ENCODE measurements at regions not wholly inside any gene's neighbourhood (a gene's known extent, or its start where the extent isn't known, plus 50 kb on each side); places are given as distances from the start of the nearest gene placed in this dataset.

DNA sequence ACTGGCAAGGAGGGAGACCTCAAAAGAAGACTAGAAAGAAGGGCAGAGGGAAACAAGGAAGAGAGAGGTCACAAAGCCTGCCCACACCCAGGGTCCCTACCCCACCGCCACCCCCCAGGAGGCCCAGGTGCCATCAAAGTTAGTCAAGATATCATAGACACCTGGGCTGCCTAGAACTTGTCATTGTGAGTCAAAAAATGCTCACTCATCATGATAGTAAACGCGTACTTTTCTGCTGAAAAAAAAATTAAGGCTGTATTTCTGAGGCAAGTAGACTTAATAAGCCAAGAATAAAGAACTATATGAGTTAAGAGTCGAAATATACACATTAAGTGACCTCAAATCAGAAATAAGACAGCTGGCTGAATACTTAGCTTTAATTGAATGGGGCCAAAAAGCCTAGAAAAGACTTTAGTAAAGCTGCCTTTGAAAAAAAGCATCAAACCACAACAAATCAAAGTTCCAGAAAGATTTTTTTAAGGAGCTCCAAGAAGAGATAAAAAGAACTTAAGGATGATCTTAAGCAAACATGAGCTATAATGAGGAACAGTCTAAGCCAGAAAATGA is 415.5 kb upstream of the PPP2R3A start:
- no peak for TF ChIP-seq POLR2A (IDR thresholded peaks at IDR 0.05)
- TF ChIP-seq, protein P1, sequence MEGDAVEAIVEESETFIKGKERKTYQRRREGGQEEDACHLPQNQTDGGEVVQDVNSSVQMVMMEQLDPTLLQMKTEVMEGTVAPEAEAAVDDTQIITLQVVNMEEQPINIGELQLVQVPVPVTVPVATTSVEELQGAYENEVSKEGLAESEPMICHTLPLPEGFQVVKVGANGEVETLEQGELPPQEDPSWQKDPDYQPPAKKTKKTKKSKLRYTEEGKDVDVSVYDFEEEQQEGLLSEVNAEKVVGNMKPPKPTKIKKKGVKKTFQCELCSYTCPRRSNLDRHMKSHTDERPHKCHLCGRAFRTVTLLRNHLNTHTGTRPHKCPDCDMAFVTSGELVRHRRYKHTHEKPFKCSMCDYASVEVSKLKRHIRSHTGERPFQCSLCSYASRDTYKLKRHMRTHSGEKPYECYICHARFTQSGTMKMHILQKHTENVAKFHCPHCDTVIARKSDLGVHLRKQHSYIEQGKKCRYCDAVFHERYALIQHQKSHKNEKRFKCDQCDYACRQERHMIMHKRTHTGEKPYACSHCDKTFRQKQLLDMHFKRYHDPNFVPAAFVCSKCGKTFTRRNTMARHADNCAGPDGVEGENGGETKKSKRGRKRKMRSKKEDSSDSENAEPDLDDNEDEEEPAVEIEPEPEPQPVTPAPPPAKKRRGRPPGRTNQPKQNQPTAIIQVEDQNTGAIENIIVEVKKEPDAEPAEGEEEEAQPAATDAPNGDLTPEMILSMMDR (IDR thresholded peaks at IDR 0.05), result no peak
